Neural cell (in vitro differentiated cells): ENCODE measurements at regions not wholly inside any gene's neighbourhood (a gene's known extent, or its start where the extent isn't known, plus 50 kb on each side); places are given as distances from the start of the nearest gene placed in this dataset.

Experiments used
- H2AFZ ChIP-seq: fragments of 200-600, 300-800 bp; sonication (generic), shearing (Covaris generic); 2 replicates; pipeline ENCODE4 v1.6.0; 2014; ENCODE audit warnings: low read depth, mild to moderate bottlenecking, antibody characterized with exemption, low read length, moderate library complexity
- H3F3A ChIP-seq: fragments of 200-600 bp; shearing (Covaris generic); 2 replicates; pipeline ENCODE4 v1.6.1; 2016; ENCODE audit warnings: mild to moderate bottlenecking, moderate library complexity, mixed read lengths, antibody characterized with exemption, low read length; ENCODE audit not compliant: insufficient read depth, poor library complexity, severe bottlenecking
- H3K27ac ChIP-seq: fragments of 200-600, 300-800 bp; sonication (generic), shearing (Covaris generic); 2 replicates; pipeline ENCODE4 v1.5.1; 2014; ENCODE audit warnings: mild to moderate bottlenecking, low read length, moderate library complexity
- H3K27me3 ChIP-seq: fragments of 300-800, 200-600 bp; sonication (generic), shearing (Covaris generic); 2 replicates; pipeline ENCODE4 v1.6.0; 2014; ENCODE audit warnings: mild to moderate bottlenecking, low read depth, low read length, moderate library complexity; ENCODE audit not compliant: insufficient read depth
- H3K36me3 ChIP-seq: fragments of 300-800, 200-600 bp; sonication (generic), shearing (Covaris generic); 2 replicates; pipeline ENCODE4 v1.5.1; 2014; ENCODE audit warnings: mild to moderate bottlenecking, antibody characterized with exemption, low read length, moderate library complexity; ENCODE audit not compliant: insufficient read depth
- H3K4me2 ChIP-seq: fragments of 300-800, 200-600 bp; sonication (generic), shearing (Covaris generic); 2 replicates; pipeline ENCODE4 v1.6.0; 2014; ENCODE audit warnings: mild to moderate bottlenecking, low read length
- H3K4me3 ChIP-seq: fragments of 300-800, 200-600 bp; sonication (generic), shearing (Covaris generic); 2 replicates; pipeline ENCODE4 v1.5.1; 2014; ENCODE audit warnings: mild to moderate bottlenecking, low read length, moderate library complexity
- H3K79me2 ChIP-seq: fragments of 200-600 bp; shearing (Covaris generic); replicated peaks from 2 replicates; pipeline ENCODE4 v1.6.0; 2014; ENCODE audit warnings: mild to moderate bottlenecking, low read length, moderate library complexity; ENCODE audit not compliant: insufficient read depth
- H3K9ac ChIP-seq: fragments of 300-800, 200-600 bp; sonication (generic), shearing (Covaris generic); 2 replicates; pipeline ENCODE4 v1.6.1; 2016; ENCODE audit warnings: mild to moderate bottlenecking, low read length, mixed read lengths
- H3K9me2 ChIP-seq: fragments of 200-600 bp; shearing (Covaris generic); 2 replicates; pipeline ENCODE4 v1.6.1; 2016; ENCODE audit warnings: mild to moderate bottlenecking, low read length, mixed read lengths; ENCODE audit not compliant: insufficient read depth
- H3K9me3 ChIP-seq: fragments of 200-600, 300-800 bp; sonication (generic), shearing (Covaris generic); 2 replicates; pipeline ENCODE4 v1.6.1; 2016; ENCODE audit warnings: mild to moderate bottlenecking, mixed run types, low read length, moderate library complexity, mixed read lengths
- H4K20me1 ChIP-seq: fragments of 200-600 bp; shearing (Covaris generic); 2 replicates; pipeline ENCODE4 v1.6.1; 2016; ENCODE audit warnings: mild to moderate bottlenecking, mixed run types; ENCODE audit not compliant: insufficient read depth
- CTCF ChIP-seq: fragments of 450-650 bp; IDR thresholded peaks from 2 replicates; pipeline ENCODE4 v1.5.1; 2014; ENCODE audit warnings: antibody characterized with exemption, mild to moderate bottlenecking, moderate library complexity; ENCODE audit not compliant: poor library complexity, severe bottlenecking
- EP300 ChIP-seq: fragments of 450-650 bp; conservative IDR thresholded peaks from 2 replicates; pipeline ENCODE4 v1.6.1; 2014; ENCODE audit warnings: antibody characterized with exemption, mild to moderate bottlenecking, moderate library complexity; ENCODE audit not compliant: poor library complexity, severe bottlenecking
- EZH2 ChIP-seq: fragments of 200-600, 300-800 bp; shearing (Covaris generic), sonication (generic); IDR thresholded peaks from 2 replicates; pipeline ENCODE4 v1.6.1; 2014; ENCODE audit warnings: antibody characterized with exemption, low read length, borderline replicate concordance, mild to moderate bottlenecking; ENCODE audit not compliant: insufficient read depth, poor library complexity, severe bottlenecking
- MXI1 ChIP-seq: fragments of 450-650 bp; conservative IDR thresholded peaks from 2 replicates; pipeline ENCODE4 v1.6.1; 2014; ENCODE audit warnings: antibody characterized with exemption, mild to moderate bottlenecking; ENCODE audit not compliant: poor library complexity, severe bottlenecking
- POLR2AphosphoS5 ChIP-seq: IDR thresholded peaks from 2 replicates; pipeline ENCODE4 v1.6.1; 2012
- RAD21 ChIP-seq: fragments of 450-650 bp; conservative IDR thresholded peaks from 2 replicates; pipeline ENCODE4 v1.6.1; 2014; ENCODE audit warnings: antibody characterized with exemption, mild to moderate bottlenecking, moderate library complexity
- SMC3 ChIP-seq: fragments of 450-650 bp; conservative IDR thresholded peaks from 2 replicates; pipeline ENCODE4 v1.6.1; 2014; ENCODE audit warnings: antibody characterized with exemption, mild to moderate bottlenecking, moderate library complexity; ENCODE audit not compliant: poor library complexity
- TAF1 ChIP-seq: IDR thresholded peaks from 2 replicates; pipeline ENCODE4 v1.6.1; 2012; ENCODE audit warnings: low read depth
- TF ChIP-seq, protein P1 (sequence below): IDR thresholded peaks from 2 replicates; pipeline ENCODE4 v1.6.1; 2012; ENCODE audit warnings: borderline replicate concordance

DNA sequence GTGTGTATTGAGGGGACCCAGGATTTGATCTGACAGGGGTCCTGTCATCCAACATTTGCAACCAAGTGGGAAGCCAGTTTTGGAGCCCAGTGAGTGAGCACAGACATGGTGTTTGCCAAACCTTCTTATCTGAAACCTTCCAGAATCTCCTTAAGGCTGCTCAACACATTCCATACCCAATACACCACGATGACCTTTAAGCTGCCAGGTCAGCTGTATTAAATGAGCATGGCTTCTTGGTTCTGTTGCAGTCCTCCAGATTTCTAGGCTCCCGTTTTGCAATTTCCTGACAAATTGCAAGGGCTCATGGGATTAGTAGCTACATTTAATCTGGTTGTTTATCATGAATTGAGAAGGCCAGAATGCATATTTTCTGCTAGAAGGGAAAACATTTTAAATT is 124.2 kb upstream of the ATP10B start:
- TF ChIP-seq EP300 (no peak), CTCF (no peak), POLR2AphosphoS5 (no peak), MXI1 (no peak), SMC3 (no peak), EZH2 (no peak), TAF1 (no peak)
- Histone ChIP-seq H3F3A (no peaks in the 10 kb centered on the region), H2AFZ (no peak overlapping the region), H3K9ac (no peak overlapping the region), H3K27ac (no peak overlapping the region), H3K4me3 (no peak overlapping the region), H3K79me2 (no peaks in the 10 kb centered on the region), H3K36me3 (no peaks in the 10 kb centered on the region), H4K20me1 (no peaks in the 10 kb centered on the region), H3K4me2 (no peak overlapping the region), H3K9me2 (no peaks in the 10 kb centered on the region), H3K27me3 (no peaks in the 10 kb centered on the region), H3K9me3 (no peaks in the 10 kb centered on the region)

- Histone ChIP-seq H3K27ac (peak overlapping the region; percentile 36), H3F3A (peaks cover 2% of the 10 kb centered on the region)
- TF ChIP-seq TAF1 (no peak), POLR2AphosphoS5 (no peak), RAD21 (peak; percentile 91), MXI1 (no peak), EP300 (no peak), CTCF (peak; percentile 78), EZH2 (no peak), SMC3 (peak; percentile 86)
- TF ChIP-seq, protein P1, sequence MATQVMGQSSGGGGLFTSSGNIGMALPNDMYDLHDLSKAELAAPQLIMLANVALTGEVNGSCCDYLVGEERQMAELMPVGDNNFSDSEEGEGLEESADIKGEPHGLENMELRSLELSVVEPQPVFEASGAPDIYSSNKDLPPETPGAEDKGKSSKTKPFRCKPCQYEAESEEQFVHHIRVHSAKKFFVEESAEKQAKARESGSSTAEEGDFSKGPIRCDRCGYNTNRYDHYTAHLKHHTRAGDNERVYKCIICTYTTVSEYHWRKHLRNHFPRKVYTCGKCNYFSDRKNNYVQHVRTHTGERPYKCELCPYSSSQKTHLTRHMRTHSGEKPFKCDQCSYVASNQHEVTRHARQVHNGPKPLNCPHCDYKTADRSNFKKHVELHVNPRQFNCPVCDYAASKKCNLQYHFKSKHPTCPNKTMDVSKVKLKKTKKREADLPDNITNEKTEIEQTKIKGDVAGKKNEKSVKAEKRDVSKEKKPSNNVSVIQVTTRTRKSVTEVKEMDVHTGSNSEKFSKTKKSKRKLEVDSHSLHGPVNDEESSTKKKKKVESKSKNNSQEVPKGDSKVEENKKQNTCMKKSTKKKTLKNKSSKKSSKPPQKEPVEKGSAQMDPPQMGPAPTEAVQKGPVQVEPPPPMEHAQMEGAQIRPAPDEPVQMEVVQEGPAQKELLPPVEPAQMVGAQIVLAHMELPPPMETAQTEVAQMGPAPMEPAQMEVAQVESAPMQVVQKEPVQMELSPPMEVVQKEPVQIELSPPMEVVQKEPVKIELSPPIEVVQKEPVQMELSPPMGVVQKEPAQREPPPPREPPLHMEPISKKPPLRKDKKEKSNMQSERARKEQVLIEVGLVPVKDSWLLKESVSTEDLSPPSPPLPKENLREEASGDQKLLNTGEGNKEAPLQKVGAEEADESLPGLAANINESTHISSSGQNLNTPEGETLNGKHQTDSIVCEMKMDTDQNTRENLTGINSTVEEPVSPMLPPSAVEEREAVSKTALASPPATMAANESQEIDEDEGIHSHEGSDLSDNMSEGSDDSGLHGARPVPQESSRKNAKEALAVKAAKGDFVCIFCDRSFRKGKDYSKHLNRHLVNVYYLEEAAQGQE = no peak
Measured at GRCh38 chr5:160970605-160971191, 118.7 kb upstream of the ATP10B start.

More at GRCh38 chr5:160970605-160971191, 118.7 kb upstream of the ATP10B start:
- Histone ChIP-seq H3K9ac (no peak overlapping the region), H3K4me2 (no peak overlapping the region), H3K9me2 (no peaks in the 10 kb centered on the region), H4K20me1 (no peaks in the 10 kb centered on the region), H3K4me3 (no peak overlapping the region), H3K9me3 (no peaks in the 10 kb centered on the region), H3K27me3 (no peaks in the 10 kb centered on the region), H2AFZ (no peak overlapping the region), H3K79me2 (no peaks in the 10 kb centered on the region), H3K36me3 (no peaks in the 10 kb centered on the region)
